UCSD-AML1 (cell line): ENCODE measurements at regions not wholly inside any gene's neighbourhood (a gene's known extent, or its start where the extent isn't known, plus 50 kb on each side); places are given as distances from the start of the nearest gene placed in this dataset.
"Not testable (repeated sequence)": the region's sequence is repeated elsewhere in the genome, so short reads cannot be mapped to it uniquely, and the experiment has no call there.

ENCODE experiments used
- DNase-seq: peaks from one replicate; lab custom pipeline; 2025; ENCODE audit not compliant: unreplicated experiment; lab: John Stamatoyannopoulos, UW

DNA sequence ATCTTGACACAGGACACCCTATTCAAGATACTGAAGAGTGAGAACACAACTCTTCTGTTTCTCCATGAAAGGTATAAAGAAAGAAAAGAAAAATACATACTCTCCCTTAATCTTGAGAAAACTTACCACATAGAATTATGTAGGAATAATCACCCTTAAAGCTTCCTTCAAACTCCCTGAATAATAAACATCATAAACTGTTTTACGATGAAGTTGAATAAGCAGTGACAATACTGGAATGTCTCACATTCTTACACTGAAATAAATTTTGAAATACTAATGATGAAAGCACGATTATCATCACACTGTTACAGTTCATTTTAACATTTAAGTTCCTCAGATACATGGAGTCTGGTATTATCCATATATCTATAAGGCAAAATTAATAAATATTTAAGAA lies 306.2 kb downstream of the IPMK start:
- no peak for DNase-seq

DNA sequence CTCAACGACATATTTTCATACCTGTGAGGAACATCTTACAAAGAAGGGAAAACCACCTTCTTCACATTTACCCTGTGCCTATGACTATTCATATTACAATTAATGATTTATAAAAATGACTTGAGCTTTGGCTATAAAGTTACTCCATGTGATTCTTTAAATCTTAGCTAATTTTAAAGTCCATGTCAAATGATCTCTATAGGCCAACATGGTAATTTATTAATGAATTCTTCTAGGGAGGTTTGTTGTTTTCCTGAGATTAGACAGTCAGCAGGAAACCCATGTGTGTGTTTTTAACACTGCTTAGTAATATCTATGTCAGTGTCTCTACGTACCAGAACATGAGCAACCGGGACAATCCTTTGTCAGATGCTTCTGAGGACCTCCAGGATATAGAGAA lies 307.3 kb downstream of the IPMK start:
- no peak for DNase-seq

DNA sequence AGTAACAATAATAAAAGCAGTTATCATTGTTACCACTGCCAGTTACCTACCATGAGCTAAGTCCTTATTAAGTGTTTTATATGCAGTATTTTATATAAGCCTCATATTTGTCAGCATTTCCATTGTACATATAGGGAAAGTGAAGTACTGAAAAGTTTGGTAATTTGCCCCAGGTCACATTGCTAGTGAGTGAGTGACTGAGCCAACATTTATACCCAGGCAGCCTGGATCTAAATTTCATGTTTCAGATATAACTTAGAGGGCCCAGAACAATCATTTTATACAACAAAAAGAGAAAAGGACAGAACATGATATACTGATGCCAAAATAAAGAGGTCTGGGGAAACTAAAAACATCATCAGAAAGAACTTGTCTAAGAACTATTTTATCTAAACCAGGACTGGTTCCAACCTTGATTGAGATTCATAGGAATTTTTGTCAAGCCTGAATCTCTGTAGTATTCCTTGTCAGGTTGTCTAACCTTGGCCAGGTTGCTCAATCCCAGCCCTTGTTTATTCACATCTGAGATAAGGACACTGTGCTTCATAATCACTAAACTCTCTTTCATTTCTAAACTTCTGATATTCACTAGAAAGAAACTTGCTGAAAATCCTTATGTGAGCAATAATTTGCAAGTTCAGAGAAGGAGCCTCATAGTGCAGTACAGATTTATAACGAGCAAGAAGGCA lies 308.2 kb downstream of the IPMK start:
- DNase-seq, result no peak

DNA sequence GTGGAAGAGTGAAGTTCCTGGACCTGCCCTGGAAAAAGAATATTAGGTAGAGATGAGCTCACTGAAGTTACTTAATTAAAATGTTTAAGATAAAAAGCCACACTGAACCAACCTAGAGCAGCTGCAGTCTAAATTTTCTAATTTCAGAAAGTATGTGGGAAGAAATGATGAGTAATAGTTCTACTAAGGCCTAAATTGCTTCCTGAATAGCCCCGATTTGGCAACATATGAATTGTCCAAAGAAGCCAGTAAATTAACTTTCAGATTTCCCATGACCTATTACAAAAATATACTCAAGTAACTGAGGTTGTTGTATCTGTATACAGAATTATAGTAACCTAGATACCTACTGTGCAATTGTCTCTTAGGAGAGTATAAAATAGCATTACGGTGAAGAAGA lies 312.6 kb downstream of the IPMK start:
- DNase-seq, result no peak

DNA sequence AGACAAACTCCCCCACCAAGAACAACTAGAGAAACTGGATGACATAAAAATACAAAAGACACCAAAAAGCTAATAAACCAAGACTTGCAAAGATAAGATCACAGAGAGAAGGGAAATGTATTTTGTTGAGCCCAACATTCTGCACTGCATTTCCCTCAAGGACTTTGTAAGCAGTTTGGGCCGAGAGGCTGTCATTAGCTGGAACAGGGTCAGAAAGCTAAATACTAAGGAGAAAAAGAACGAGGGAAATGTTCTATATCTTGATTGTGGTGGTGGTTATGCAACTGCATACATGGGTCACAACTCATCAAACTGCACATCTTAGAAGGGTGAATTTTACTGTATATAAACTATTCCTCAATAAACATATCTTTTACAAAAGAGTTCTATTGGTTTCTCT lies 315.0 kb downstream of the IPMK start:
- no peak for DNase-seq

DNA sequence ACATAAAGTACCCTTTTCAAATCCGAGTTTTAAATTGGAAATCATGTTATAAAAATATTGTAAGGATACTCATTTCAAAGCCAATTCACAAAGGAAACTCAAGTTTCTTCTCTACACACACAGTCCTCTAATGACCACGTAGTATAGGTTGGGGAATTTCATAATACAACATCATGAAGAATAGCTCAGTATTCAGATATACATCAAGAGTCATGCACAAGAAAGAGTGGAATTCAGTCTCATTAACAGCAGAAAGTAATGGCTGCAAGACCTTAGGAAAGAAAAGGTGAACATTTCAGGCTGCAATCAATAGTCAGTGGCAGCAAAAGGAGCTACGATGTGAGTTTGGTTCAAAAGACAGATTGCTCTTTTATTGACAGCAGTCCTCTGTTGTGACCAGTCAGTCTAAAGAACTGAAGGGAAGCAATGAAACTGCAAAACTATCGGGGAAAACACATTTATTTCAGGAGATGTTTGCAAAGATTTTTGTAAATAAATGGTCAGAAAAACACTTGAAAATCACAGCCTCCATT lies 317.2 kb downstream of the IPMK start:
- DNase-seq, result no peak

DNA sequence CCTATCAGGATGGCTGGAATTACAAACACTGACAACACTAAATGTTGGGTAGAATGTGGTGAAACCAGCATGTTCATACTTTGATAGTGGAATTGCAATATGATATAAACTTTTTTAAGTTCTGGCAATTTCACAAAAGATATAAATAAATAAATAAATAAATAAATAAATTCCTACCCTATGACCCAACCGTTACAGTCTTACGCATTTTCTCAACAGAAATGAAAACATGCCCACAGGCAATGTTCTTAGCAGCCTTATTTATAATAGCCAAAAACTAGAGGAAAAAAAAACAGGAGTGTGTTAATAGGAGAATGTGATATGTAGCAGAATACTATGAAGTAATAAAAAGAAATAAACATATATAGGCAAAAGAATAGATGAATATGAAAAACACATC lies 318.9 kb downstream of the IPMK start:
- no peak for DNase-seq

DNA sequence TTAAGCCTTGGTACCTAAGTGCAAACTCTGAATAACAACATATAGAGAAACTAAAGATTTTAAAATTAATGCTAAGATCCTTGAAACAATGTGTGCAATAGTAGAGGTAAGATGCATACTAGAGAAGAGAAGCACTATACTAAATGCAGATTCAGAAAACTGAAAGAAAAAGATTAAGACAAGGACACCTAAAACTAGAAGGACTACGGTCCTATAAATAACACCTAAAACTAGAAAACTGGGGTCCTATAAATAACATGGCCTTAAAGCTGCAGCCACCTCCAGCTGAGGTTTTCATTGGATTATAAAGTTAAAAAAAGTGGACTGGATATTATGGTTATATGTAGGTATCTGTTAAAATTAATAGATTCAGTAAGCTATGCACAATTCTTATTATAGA lies 320.9 kb downstream of the IPMK start:
- no peak for DNase-seq

DNA sequence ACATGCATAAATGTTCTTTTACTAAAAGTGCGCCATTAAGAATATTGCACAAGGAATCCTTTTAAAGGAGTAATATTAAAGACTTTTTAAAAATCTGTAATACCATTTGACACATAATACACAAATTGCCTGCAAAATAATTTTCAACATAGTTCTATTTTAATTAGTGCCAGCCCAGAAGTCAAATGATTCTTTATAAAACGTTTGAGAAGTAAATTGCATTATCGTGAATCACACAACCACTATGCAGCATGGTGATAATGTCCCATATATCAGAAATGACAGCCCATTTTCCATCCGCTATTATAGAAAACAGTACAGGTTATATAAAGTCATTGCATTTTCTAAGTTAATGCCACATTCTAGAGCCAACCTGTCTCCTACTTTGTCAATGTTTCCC lies 324.0 kb downstream of the IPMK start:
- no peak for DNase-seq

DNA sequence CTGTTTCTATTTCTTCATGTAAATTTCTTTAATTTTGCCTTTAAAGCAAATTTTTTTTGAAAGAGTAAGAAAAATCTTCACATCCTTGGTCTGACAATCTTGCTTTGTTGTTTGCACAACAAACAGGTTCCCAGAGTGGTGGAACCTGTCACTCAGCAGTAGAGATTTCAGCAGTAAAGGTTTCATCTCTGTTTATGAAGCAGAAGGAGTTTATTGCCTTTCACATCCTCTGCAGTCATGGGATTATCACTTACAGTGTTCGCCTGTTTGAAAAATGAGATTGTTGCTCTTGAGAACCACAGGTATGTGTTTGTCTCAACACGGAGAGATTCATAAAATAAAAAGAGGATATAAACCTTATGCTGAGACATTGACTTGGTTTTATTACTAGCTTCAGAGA lies 342.6 kb downstream of the IPMK start:
- no peak for DNase-seq

DNA sequence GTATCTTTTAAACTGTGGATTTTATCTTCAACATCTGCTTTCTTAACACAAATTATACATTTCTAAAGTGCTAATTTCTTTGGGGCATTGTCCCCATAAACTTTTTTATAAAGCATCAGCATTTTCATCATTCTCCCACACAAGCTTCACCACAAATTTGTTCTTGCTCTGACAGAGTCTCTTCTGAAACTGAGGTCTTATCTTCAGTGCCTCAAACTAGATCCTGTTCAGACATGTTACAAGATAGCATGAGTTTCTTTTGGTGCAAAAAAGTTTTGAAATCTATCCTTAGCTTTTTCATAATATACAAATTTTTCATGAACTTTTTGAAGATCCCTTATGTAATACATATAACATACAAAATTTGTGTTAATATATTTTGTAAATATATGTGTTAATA lies 346.6 kb downstream of the IPMK start:
- DNase-seq, result no peak

DNA sequence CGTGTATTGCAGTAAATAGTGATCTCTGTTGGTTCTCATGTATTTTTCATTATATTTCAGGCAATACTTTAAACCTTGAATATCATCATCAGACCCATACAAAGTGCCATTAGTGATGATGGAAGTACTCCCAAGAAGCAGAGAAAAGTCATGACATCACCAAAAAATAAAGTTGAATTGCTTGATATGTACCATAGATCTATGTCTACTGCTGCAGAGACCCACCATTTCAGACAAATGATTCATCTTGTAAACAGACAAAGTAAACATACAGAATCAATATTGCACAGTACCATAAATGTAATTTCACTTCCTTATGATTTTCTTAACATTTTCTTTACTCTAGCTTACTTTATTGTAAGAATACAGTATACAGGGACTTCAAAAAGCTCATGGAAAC lies 347.8 kb downstream of the IPMK start:
- no peak for DNase-seq

DNA sequence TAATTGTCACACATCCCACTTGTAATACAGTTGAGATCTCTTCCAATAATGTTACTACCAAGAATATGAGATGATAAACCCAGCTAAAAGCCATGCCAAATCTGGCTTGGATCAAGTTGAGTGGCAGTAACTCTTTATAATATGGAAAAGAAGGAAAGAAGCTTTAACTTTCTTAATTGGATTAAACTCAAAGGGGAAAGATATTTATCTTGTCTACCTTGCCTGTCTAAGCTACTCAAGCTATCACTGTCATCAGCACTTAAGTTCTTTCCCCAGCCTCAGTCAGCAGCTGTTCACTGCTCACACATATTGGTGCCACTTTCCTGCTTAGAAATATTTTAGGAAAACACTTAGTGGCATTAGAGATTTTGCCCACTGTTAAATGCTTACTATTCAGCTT lies 350.7 kb downstream of the IPMK start:
- no peak for DNase-seq

DNA sequence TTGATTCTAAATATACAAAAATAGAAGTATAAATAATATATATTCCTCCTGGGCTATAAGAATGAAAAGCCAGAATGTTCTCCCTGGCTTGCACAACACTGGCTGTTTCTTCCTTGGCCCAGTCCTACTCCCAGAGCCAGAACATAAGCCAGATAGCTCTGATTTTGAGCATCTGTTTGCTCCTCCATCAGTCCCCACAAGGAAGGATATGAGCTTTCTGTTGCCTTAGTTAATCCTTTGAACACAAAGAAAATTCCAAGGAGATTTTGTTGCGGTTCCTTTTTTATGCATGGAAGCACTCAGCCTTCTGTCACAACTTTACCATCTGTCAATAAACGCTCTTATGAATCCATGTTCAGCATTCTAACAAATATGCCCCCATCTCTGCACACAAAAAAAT lies 361.8 kb downstream of the IPMK start:
- DNase-seq, result no peak

DNA sequence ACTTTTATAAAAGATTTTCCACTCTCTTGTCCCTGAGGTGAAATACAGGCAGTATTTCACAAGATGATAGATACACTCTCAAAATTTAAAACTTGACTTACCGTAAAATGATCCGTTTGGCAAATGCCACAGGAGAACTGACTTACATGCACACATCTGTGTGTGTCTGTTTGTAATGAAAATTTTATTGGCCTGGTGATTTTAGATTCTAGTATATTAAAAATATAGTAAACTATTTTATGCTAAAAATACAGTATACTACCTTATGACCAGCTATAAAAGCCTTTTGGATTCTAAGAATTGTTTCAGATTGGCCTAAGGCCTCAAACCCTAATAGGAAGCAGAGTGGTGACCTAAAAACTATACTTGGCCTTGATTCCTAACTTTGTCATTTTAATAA lies 362.7 kb downstream of the IPMK start:
- no peak for DNase-seq

DNA sequence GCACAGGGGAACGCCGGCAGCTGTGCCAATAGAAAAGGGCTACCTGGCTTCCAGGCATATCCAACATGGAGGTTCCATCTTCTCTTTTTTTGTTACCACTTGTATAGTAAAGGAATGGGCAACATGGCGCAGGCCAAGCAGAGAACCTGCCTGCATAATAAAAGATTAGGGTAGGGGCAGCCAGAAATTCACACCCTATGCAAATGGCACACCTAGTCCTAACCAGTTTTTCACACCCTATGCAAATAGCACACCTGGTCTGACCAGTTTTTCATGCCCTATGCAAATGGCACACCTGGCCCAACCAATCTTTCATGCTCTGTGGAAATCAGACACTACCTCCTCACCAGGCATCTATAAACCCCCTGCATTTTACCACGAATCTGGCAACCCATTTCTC lies 369.5 kb downstream of the IPMK start:
- no peak for DNase-seq

DNA sequence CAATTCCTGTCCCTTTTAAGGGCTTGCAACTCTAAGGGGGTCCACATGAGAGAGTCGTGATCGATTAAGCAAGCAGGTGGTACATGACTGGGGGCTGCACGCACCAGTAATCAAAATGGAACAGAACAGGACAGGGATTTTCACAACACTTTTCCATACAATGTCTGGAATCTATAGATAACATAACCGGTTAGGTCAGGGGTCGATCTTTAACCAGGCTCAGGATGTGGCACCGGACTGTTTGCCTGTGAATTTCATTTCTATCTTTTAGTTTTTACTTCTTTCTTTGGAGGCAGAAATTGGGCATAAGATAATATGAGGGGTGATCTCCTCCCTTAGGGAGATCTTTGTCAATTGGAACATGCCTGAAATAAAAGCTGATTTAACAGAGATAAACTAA lies 370.1 kb downstream of the IPMK start:
- DNase-seq, result no peak

DNA sequence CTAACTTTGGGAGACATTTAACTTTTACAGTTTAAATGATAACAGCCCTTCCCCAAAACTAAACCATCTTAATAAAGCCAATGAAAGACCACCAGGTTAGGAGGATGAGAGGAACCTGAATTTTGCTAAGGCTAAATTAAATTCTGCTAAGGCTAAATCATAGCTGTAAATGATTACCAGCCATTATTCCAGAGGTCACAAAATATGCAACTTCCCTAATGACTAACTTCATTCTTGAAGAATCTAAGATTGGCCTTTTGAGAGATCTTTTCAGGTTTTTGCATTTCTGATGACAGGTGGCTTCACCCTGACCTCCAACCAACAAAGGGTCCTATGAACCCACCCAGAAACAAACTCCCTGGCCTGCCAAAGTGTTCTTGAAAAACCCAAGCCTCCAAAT lies 373.3 kb downstream of the IPMK start:
- no peak for DNase-seq

DNA sequence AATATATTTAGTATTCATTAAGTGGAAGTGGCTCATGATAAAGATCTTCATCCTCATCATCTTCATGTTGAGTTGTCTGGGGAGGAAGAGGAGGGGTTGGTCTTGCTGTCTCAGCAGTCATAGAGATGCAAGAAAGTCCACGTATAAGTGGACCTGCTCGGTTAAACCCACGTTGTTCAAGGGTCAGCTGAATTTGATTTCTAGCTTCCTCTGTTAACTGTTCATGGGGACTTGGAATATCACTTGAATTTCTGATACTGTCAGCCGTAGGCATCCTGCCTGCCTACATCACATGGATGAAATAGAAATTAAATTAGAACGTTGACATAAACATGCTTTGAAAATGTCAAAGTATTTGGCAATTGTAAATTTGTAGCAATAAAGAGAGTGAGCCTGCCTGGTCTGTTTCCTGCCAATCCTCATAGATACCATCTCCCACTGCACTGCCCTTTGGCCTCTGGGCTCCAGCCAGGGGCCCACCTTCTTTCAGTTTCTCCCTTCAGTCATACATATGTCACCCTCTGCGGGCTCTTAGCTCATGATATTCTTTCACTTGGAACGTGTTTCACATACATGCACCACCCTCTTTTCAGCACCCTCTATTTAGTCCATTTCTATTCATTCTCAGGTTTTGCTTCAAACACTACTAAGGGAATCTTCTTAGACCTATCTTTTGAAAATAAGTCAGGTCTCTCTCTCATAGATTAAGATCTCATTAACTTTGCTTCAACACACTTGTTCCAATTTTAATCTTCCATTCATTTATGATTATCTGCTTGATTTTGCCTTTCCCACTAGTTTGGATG lies 376.3 kb downstream of the IPMK start:
- DNase-seq, result no peak

DNA sequence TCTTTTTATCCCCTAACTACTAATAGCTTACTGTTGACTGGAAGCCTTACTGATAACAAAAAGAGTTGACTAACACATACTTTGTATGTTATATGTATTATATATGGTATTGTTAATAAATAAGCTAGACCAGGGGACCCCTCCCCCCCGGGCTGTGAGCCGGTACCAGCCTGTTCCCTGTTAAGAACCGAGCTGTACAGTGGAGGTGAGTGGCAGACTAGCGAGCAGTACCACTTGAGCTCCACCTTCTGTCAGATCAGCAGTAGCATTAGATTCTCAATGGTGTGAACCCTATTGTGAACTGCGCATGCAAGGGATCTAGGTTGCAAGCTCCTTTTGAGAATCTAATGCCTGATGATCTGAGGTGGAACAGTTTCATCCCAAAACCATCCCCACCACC lies 377.0 kb downstream of the IPMK start:
- no peak for DNase-seq

DNA sequence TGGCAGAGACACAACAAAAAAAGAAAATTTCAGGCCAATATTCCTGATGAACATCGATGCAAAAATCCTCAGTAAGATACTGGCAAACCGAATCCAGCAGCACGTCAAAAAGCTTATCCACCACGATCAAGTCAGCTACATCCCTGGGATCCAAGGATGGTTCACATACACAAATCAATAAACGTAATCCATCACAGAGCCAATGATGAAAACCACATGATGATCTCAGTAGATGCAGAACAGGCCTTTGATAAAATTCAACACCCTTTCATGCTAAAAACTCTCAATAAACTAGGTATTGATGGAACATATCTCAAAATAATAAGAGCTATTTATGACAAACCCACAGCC lies 382.1 kb downstream of the IPMK start:
- DNase-seq, result not testable (repeated sequence)

DNA sequence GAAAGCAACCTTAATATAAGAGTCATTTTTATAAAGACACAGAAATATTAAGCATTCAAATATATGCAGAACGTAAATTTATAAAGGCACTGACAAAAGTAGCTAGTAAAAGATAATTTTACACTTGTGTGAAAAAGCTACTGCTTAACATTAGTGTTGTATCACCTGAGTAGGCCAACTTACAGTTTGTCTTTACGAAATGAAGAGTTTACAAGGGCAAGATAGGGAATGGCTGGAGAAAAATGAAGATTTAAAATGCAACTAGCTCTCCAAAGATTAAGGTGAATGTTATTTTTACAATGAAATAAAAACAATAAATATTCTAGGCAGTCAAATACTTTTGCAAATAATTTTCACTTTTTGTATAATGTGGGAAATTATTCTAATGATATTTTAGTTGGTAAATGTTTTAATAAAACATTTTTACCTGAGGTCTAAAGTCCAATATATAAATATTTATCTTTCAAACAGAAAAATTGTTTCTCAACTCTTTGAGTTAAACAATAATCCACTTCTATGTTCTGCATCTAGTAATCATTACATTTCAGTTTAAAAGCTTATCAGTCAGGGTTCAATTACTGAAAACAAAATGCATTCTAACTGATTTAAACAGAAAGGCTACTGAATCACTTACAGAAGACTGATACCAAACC lies 382.6 kb downstream of the IPMK start:
- DNase-seq, result no peak
